C4-2B (cell line): ENCODE measurements at regions not wholly inside any gene's neighbourhood (a gene's known extent, or its start where the extent isn't known, plus 50 kb on each side); places are given as distances from the start of the nearest gene placed in this dataset.

ENCODE experiments used
- CTCF ChIP-seq: fragments of 450-650 bp; conservative IDR thresholded peaks from 2 replicates; pipeline ENCODE4 v1.5.1; 2017; ENCODE audit warnings: mild to moderate bottlenecking
- ZFX ChIP-seq: fragments of 450-650 bp; IDR thresholded peaks from 2 replicates; pipeline ENCODE4 v1.6.1; 2017

GRCh38 chr1:209190591-209191261, 392.8 kb upstream of the CAMK1G start:
- TF ChIP-seq CTCF (peak; percentile 76), ZFX (no peak)
